CD4-positive, CD25-positive, alpha-beta regulatory T cell (primary cell): ENCODE measurements at regions not wholly inside any gene's neighbourhood (a gene's known extent, or its start where the extent isn't known, plus 50 kb on each side); places are given as distances from the start of the nearest gene placed in this dataset.

ENCODE experiments used
- ATAC-seq, 2 donors: fragments of 150-1000 bp; cut with Tn5 transposase; one replicate each; pipeline ENCODE4 v1.10.0; 2021; ENCODE audit warnings: low read depth in 2 of 2, moderate number of reproducible peaks in 2 of 2, moderate library complexity in 1 of 2
- DNase-seq, 3 donors: peaks; one replicate each; pipeline versions ENCODE4 v3.0.0 to v3.0.0-alpha.2; 2012 to 2022; ENCODE audit warnings: mixed read lengths in 1 of 3
- H3K27ac ChIP-seq: one replicate; pipeline ENCODE4 v1.7.0; 2013; ENCODE audit warnings: mild to moderate bottlenecking, low read length; ENCODE audit not compliant: insufficient read depth, poor library complexity, severe bottlenecking
- H3K27me3 ChIP-seq: one replicate; pipeline ENCODE4 v1.7.0; 2013; ENCODE audit warnings: low read length; ENCODE audit not compliant: control insufficient read depth, insufficient read depth
- H3K36me3 ChIP-seq: one replicate; pipeline ENCODE4 v1.7.0; 2013; ENCODE audit warnings: mild to moderate bottlenecking, low read length, moderate library complexity; ENCODE audit not compliant: control insufficient read depth, insufficient read depth
- H3K4me1 ChIP-seq: 2 replicates; pipeline ENCODE4 v1.7.0; 2013; ENCODE audit warnings: mild to moderate bottlenecking, low read length; ENCODE audit not compliant: insufficient read depth, control insufficient read depth, poor library complexity, severe bottlenecking
- H3K4me3 ChIP-seq: one replicate; pipeline ENCODE4 v1.7.0; 2013; ENCODE audit warnings: low read depth, mild to moderate bottlenecking, low read length, moderate library complexity
- H3K9me3 ChIP-seq, 2 experiments: 1 replicate in 1 of 2; 2 replicates in 1 of 2; pipeline ENCODE4 v1.7.0; 2013; ENCODE audit warnings: low read length in 2 of 2, mild to moderate bottlenecking in 1 of 2, moderate library complexity in 1 of 2; ENCODE audit not compliant: control insufficient read depth in 2 of 2
- H3K27ac Mint-ChIP-seq, 3 donors: one replicate each; pipeline ENCODE4 v1.8.0; 2020 to 2022; ENCODE audit warnings: mild to moderate bottlenecking in 3 of 3, mixed read lengths in 3 of 3, moderate library complexity in 2 of 3
- H3K27me3 Mint-ChIP-seq: one replicate; pipeline ENCODE4 v1.8.0; 2022; ENCODE audit warnings: mild to moderate bottlenecking, mixed read lengths
- H3K36me3 Mint-ChIP-seq: one replicate; pipeline ENCODE4 v1.8.0; 2020; ENCODE audit warnings: mixed read lengths
- H3K4me1 Mint-ChIP-seq, 4 donors: one replicate each; pipeline ENCODE4 v1.8.0; 2020 to 2022; ENCODE audit warnings: mixed read lengths in 4 of 4, mild to moderate bottlenecking in 1 of 4
- H3K4me3 Mint-ChIP-seq, 4 donors: one replicate each; pipeline ENCODE4 v1.8.0; 2020 to 2022; ENCODE audit warnings: mild to moderate bottlenecking in 4 of 4, mixed read lengths in 4 of 4, moderate library complexity in 3 of 4
- H3K9me3 Mint-ChIP-seq, 7 donors: one replicate each; pipeline ENCODE4 v1.8.0; 2020 to 2022; ENCODE audit warnings: mixed read lengths in 7 of 7, mild to moderate bottlenecking in 3 of 7, moderate library complexity in 2 of 7

- no peak for ATAC-seq
- Mint-ChIP-seq H3K27ac (no peak overlapping the region), H3K27me3 (peaks cover 6% of the 10 kb centered on the region), H3K36me3 (no peaks in the 10 kb centered on the region), H3K9me3 (peaks cover 0 to 2% (median 0%) of the 10 kb centered on the region in 7 donors), H3K4me1 (peaks cover 0 to 4% (median 2%) of the 10 kb centered on the region in 4 donors), H3K4me3 (no peak overlapping the region)
- H3K4me3 ChIP-seq, result no peak overlapping the region
- no peaks in the 10 kb centered on the region for H3K36me3 ChIP-seq
- no peak for DNase-seq
- no peaks in the 10 kb centered on the region for H3K9me3 ChIP-seq
- no peak overlapping the region for H3K27ac ChIP-seq
- H3K27me3 ChIP-seq, result no peaks in the 10 kb centered on the region
- no peaks in the 10 kb centered on the region for H3K4me1 ChIP-seq
Observed at GRCh38 chr6:44047179-44047546, 80.1 kb downstream of the MRPL14 start.

- H3K36me3 Mint-ChIP-seq, result no peaks in the 10 kb centered on the region
- H3K4me3 ChIP-seq, result no peak overlapping the region
- no peak for DNase-seq
- ATAC-seq, result no peak
- no peaks in the 10 kb centered on the region for H3K9me3 ChIP-seq
- H3K4me1 Mint-ChIP-seq, result peaks cover 0 to 4% (median 2%) of the 10 kb centered on the region in 4 donors
- H3K27ac Mint-ChIP-seq, result no peak overlapping the region
- H3K36me3 ChIP-seq, result no peaks in the 10 kb centered on the region
- no peak overlapping the region for H3K27ac ChIP-seq
- H3K4me1 ChIP-seq, result no peaks in the 10 kb centered on the region
- no peaks in the 10 kb centered on the region for H3K27me3 ChIP-seq
- H3K9me3 Mint-ChIP-seq, result peaks cover 0 to 2% (median 0%) of the 10 kb centered on the region in 7 donors
- no peak overlapping the region for H3K4me3 Mint-ChIP-seq
- H3K27me3 Mint-ChIP-seq, result peaks cover 6% of the 10 kb centered on the region
Observed at GRCh38 chr6:44046516-44047178, 80.6 kb downstream of the MRPL14 start.

GRCh38 chr6:44045672-44046015, 81.6 kb downstream of the MRPL14 start:
- Histone ChIP-seq H3K27me3 (no peaks in the 10 kb centered on the region), H3K27ac (no peak overlapping the region), H3K9me3 (no peaks in the 10 kb centered on the region), H3K36me3 (no peaks in the 10 kb centered on the region), H3K4me3 (no peak overlapping the region), H3K4me1 (no peaks in the 10 kb centered on the region)
- H3K9me3 Mint-ChIP-seq, result peaks cover 0 to 2% (median 0%) of the 10 kb centered on the region in 7 donors
- no peak overlapping the region for H3K4me3 Mint-ChIP-seq
- H3K36me3 Mint-ChIP-seq, result no peaks in the 10 kb centered on the region
- no peak for ATAC-seq
- H3K27me3 Mint-ChIP-seq, result peaks cover 6% of the 10 kb centered on the region
- no peak overlapping the region for H3K27ac Mint-ChIP-seq
- DNase-seq, result no peak
- H3K4me1 Mint-ChIP-seq, result peaks cover 0 to 4% (median 2%) of the 10 kb centered on the region in 4 donors

- no peak for ATAC-seq
- H3K4me1 ChIP-seq, result no peaks in the 10 kb centered on the region
- no peak for DNase-seq
- Mint-ChIP-seq H3K4me1 (peaks cover 0 to 4% (median 2%) of the 10 kb centered on the region in 4 donors), H3K4me3 (no peak overlapping the region), H3K9me3 (peaks cover 0 to 2% (median 0%) of the 10 kb centered on the region in 7 donors), H3K27ac (no peak overlapping the region), H3K36me3 (no peaks in the 10 kb centered on the region), H3K27me3 (peaks cover 6% of the 10 kb centered on the region)
- H3K4me3 ChIP-seq, result no peak overlapping the region
- no peaks in the 10 kb centered on the region for H3K36me3 ChIP-seq
- H3K9me3 ChIP-seq, result no peaks in the 10 kb centered on the region
- no peaks in the 10 kb centered on the region for H3K27me3 ChIP-seq
- H3K27ac ChIP-seq, result no peak overlapping the region
Observed at GRCh38 chr6:44044940-44045671, 82.1 kb downstream of the MRPL14 start.

- Mint-ChIP-seq H3K4me1 (peaks cover 0 to 3% (median 1%) of the 10 kb centered on the region in 4 donors), H3K27me3 (peaks cover 6% of the 10 kb centered on the region), H3K27ac (no peak overlapping the region), H3K36me3 (no peaks in the 10 kb centered on the region), H3K4me3 (no peak overlapping the region), H3K9me3 (peaks cover 0 to 2% (median 0%) of the 10 kb centered on the region in 7 donors)
- no peaks in the 10 kb centered on the region for H3K36me3 ChIP-seq
- DNase-seq (no peak), ATAC-seq (no peak)
- no peaks in the 10 kb centered on the region for H3K4me1 ChIP-seq
- no peak overlapping the region for H3K4me3 ChIP-seq
- no peaks in the 10 kb centered on the region for H3K27me3 ChIP-seq
- H3K9me3 ChIP-seq, result no peaks in the 10 kb centered on the region
- H3K27ac ChIP-seq, result no peak overlapping the region
Observed at GRCh38 chr6:44044154-44044539, 83.1 kb downstream of the MRPL14 start.

GRCh38 chr6:44043479-44044153, 83.6 kb downstream of the MRPL14 start:
- Mint-ChIP-seq H3K27me3 (peaks cover 6% of the 10 kb centered on the region), H3K27ac (no peak overlapping the region), H3K9me3 (peaks cover 0 to 2% (median 0%) of the 10 kb centered on the region in 7 donors), H3K4me3 (no peak overlapping the region), H3K36me3 (no peaks in the 10 kb centered on the region), H3K4me1 (no peaks in the 10 kb centered on the region)
- no peak for DNase-seq
- Histone ChIP-seq H3K36me3 (no peaks in the 10 kb centered on the region), H3K27me3 (no peaks in the 10 kb centered on the region), H3K9me3 (no peaks in the 10 kb centered on the region), H3K4me1 (no peaks in the 10 kb centered on the region), H3K4me3 (no peak overlapping the region), H3K27ac (no peak overlapping the region)
- no peak for ATAC-seq

- H3K9me3 ChIP-seq, result no peaks in the 10 kb centered on the region
- Mint-ChIP-seq H3K9me3 (peaks cover 0 to 2% (median 0%) of the 10 kb centered on the region in 7 donors), H3K4me3 (no peak overlapping the region), H3K36me3 (no peaks in the 10 kb centered on the region), H3K4me1 (no peaks in the 10 kb centered on the region), H3K27me3 (peaks cover 6% of the 10 kb centered on the region), H3K27ac (no peak overlapping the region)
- H3K27me3 ChIP-seq, result no peaks in the 10 kb centered on the region
- DNase-seq (no peak), ATAC-seq (no peak)
- H3K4me1 ChIP-seq, result no peaks in the 10 kb centered on the region
- H3K36me3 ChIP-seq, result no peaks in the 10 kb centered on the region
- H3K4me3 ChIP-seq, result no peak overlapping the region
- no peak overlapping the region for H3K27ac ChIP-seq
Observed at GRCh38 chr6:44042989-44043478, 84.2 kb downstream of the MRPL14 start.
